AG08395 (cell line): ENCODE measurements at regions not wholly inside any gene's neighbourhood (a gene's known extent, or its start where the extent isn't known, plus 50 kb on each side); places are given as distances from the start of the nearest gene placed in this dataset.

ENCODE experiments used
- DNase-seq: peaks from one replicate; pipeline ENCODE4 v3.0.0; 2012; ENCODE audit warnings: mixed read lengths, low spot score

GRCh38 chr4:54152846-54153600, 53.1 kb downstream of the GSX2 start:
- DNase-seq, result peak; percentile 70

GRCh38 chr4:54155936-54156335, 56.0 kb downstream of the GSX2 start:
- DNase-seq, result no peak

- DNase-seq, result no peak
These were observed 57.6 kb downstream of the GSX2 start for GRCh38 chr4:54157606-54158005.

- DNase-seq, result no peak
These were observed 59.6 kb downstream of the GSX2 start for GRCh38 chr4:54159543-54159942.

GRCh38 chr4:54165011-54165410, 64.1 kb upstream of the PDGFRA start:
- no peak for DNase-seq

GRCh38 chr4:54165438-54165837, 63.7 kb upstream of the PDGFRA start:
- DNase-seq, result peak; percentile 93

GRCh38 chr4:54167508-54167907, 61.6 kb upstream of the PDGFRA start:
- no peak for DNase-seq

GRCh38 chr4:54169176-54169575, 59.9 kb upstream of the PDGFRA start:
- DNase-seq, result no peak

- no peak for DNase-seq
These were observed 56.9 kb upstream of the PDGFRA start for GRCh38 chr4:54172156-54172555.

- no peak for DNase-seq
These were observed 55.7 kb upstream of the PDGFRA start for GRCh38 chr4:54173281-54173912.

GRCh38 chr4:54176202-54176601, 52.9 kb upstream of the PDGFRA start:
- no peak for DNase-seq
